HEK293 (cell line): ENCODE measurements at regions not wholly inside any gene's neighbourhood (a gene's known extent, or its start where the extent isn't known, plus 50 kb on each side); places are given as distances from the start of the nearest gene placed in this dataset.

Experiments
- CTCF ChIA-PET: fragments of 350-600 bp; formaldehyde crosslinking; extraction: SDS; loops from one replicate; lab custom pipeline; 2021; ENCODE audit warnings: antibody characterized with exemption; lab: Yijun Ruan, JAX
- POLR2A ChIA-PET: fragments of 300-600 bp; formaldehyde crosslinking; extraction: SDS; loops from one replicate; lab custom pipeline; 2020; ENCODE audit warnings: antibody characterized with exemption, inconsistent platforms; lab: Yijun Ruan, JAX
- H3K27ac ChIP-seq: fragments of 200-500 bp; sonication (Bioruptor generic); 2 replicates; pipeline ENCODE4 v1.5.1; 2014; ENCODE audit warnings: low read depth, low read length, control low read depth, inconsistent platforms; ENCODE audit errors: extremely low read depth
- H3K36me3 ChIP-seq, 2 experiments: fragments of 200-500 bp in 1 of 2; sonication (Bioruptor generic) in 1 of 2; 1 replicate in 1 of 2; 2 replicates in 1 of 2; pipeline ENCODE4 v1.5.1; 2014 to 2017; ENCODE audit warnings: inconsistent platforms in 2 of 2, low read length in 2 of 2; ENCODE audit not compliant: control insufficient read depth in 2 of 2, insufficient read depth in 1 of 2
- H3K4me1 ChIP-seq: fragments of 200-500 bp; sonication (Bioruptor generic); 2 replicates; pipeline ENCODE4 v1.5.1; 2014; ENCODE audit warnings: mild to moderate bottlenecking, low read length, inconsistent platforms; ENCODE audit not compliant: control insufficient read depth, insufficient read depth
- H3K4me3 ChIP-seq: 2 replicates; pipeline ENCODE4 v1.5.1; 2011; ENCODE audit warnings: low read depth, mild to moderate bottlenecking, control low read depth, low read length, moderate library complexity
- H3K9me3 ChIP-seq: fragments of 200-500 bp; sonication (Bioruptor generic); 2 replicates; pipeline ENCODE4 v1.5.1; 2014; ENCODE audit warnings: low read depth, low read length, inconsistent platforms; ENCODE audit not compliant: control insufficient read depth, insufficient read depth
- KLF9 ChIP-seq: fragments of 450-650 bp; formaldehyde crosslinking; IDR thresholded peaks from 2 replicates; pipeline ENCODE4 v1.5.1; 2016; ENCODE audit warnings: missing biosample characterization, missing genetic modification characterization, low read depth
- SALL2 ChIP-seq: fragments of 450-650 bp; formaldehyde crosslinking; IDR thresholded peaks from 2 replicates; pipeline ENCODE4 v1.5.0; 2017; ENCODE audit warnings: missing biosample characterization, mild to moderate bottlenecking, missing genetic modification characterization, borderline replicate concordance
- SCRT1 ChIP-seq: fragments of 450-650 bp; formaldehyde crosslinking; IDR thresholded peaks from 2 replicates; pipeline ENCODE4 v1.5.1; 2016; ENCODE audit warnings: missing biosample characterization, missing genetic modification characterization, borderline replicate concordance
- SCRT2 ChIP-seq: fragments of 450-650 bp; formaldehyde crosslinking; IDR thresholded peaks from 2 replicates; pipeline ENCODE4 v1.5.1; 2016; ENCODE audit warnings: missing biosample characterization, missing genetic modification characterization
- TCF7L2 ChIP-seq: IDR thresholded peaks from 2 replicates; pipeline ENCODE4 v1.6.1; 2011; ENCODE audit warnings: low read depth, mild to moderate bottlenecking, inconsistent platforms, low read length, moderate library complexity, borderline replicate concordance
- TRIM28 ChIP-seq: IDR thresholded peaks from 2 replicates; pipeline ENCODE4 v1.6.1; 2011; ENCODE audit warnings: low read length, control low read depth, borderline replicate concordance
- ZEB2 ChIP-seq: fragments of 450-650 bp; formaldehyde crosslinking; IDR thresholded peaks from 2 replicates; pipeline ENCODE4 v1.5.1; 2016; ENCODE audit warnings: missing biosample characterization, missing genetic modification characterization
- ZFP3 ChIP-seq: fragments of 450-650 bp; formaldehyde crosslinking; IDR thresholded peaks from 2 replicates; pipeline ENCODE4 v1.5.1; 2016; ENCODE audit warnings: low read depth, missing biosample characterization, missing genetic modification characterization
- ZNF24 ChIP-seq: fragments of 450-650 bp; formaldehyde crosslinking; IDR thresholded peaks from 2 replicates; pipeline ENCODE4 v1.5.1; 2016; ENCODE audit warnings: missing biosample characterization, missing genetic modification characterization
- ZNF335 ChIP-seq: fragments of 450-650 bp; formaldehyde crosslinking; conservative IDR thresholded peaks from 2 replicates; pipeline ENCODE4 v1.5.1; 2016; ENCODE audit warnings: missing biosample characterization, missing genetic modification characterization
- ZNF391 ChIP-seq: fragments of 450-650 bp; formaldehyde crosslinking; IDR thresholded peaks from 2 replicates; pipeline ENCODE4 v1.5.1; 2016; ENCODE audit warnings: low read depth, missing biosample characterization, missing genetic modification characterization, borderline replicate concordance
- ZNF394 ChIP-seq: fragments of 450-650 bp; formaldehyde crosslinking; IDR thresholded peaks from 2 replicates; pipeline ENCODE4 v1.5.1; 2016; ENCODE audit warnings: missing biosample characterization, missing genetic modification characterization, mild to moderate bottlenecking, moderate library complexity, borderline replicate concordance
- ZNF626 ChIP-seq: fragments of 450-650 bp; sonication (Bioruptor Pico); formaldehyde crosslinking; IDR thresholded peaks from 2 replicates; pipeline ENCODE4 v1.5.1; 2018; ENCODE audit warnings: missing biosample characterization, missing genetic modification characterization, inconsistent platforms
- ZNF658 ChIP-seq: fragments of 450-650 bp; formaldehyde crosslinking; IDR thresholded peaks from 2 replicates; pipeline ENCODE4; 2016; ENCODE audit warnings: missing biosample characterization, missing genetic modification characterization
- ZNF76 ChIP-seq: fragments of 450-650 bp; formaldehyde crosslinking; IDR thresholded peaks from 2 replicates; pipeline ENCODE4; 2016; ENCODE audit warnings: low read depth, missing biosample characterization, missing genetic modification characterization, borderline replicate concordance
- ZNF792 ChIP-seq: fragments of 450-650 bp; formaldehyde crosslinking; IDR thresholded peaks from 2 replicates; pipeline ENCODE4 v1.5.1; 2016; ENCODE audit warnings: missing biosample characterization, missing genetic modification characterization
- TF ChIP-seq, protein P1 (sequence below): fragments of 450-650 bp; formaldehyde crosslinking; IDR thresholded peaks from 2 replicates; pipeline ENCODE4 v1.5.1; 2016; ENCODE audit warnings: missing biosample characterization, missing genetic modification characterization
- TF ChIP-seq, protein P2 (sequence below): fragments of 450-650 bp; formaldehyde crosslinking; IDR thresholded peaks from 2 replicates; pipeline ENCODE4 v1.5.1; 2017; ENCODE audit warnings: missing biosample characterization, missing genetic modification characterization
- TF ChIP-seq, protein P3 (sequence below): fragments of 450-650 bp; formaldehyde crosslinking; IDR thresholded peaks from 2 replicates; pipeline ENCODE4 v1.5.1; 2016; ENCODE audit warnings: missing biosample characterization, missing genetic modification characterization, borderline replicate concordance

DNA sequence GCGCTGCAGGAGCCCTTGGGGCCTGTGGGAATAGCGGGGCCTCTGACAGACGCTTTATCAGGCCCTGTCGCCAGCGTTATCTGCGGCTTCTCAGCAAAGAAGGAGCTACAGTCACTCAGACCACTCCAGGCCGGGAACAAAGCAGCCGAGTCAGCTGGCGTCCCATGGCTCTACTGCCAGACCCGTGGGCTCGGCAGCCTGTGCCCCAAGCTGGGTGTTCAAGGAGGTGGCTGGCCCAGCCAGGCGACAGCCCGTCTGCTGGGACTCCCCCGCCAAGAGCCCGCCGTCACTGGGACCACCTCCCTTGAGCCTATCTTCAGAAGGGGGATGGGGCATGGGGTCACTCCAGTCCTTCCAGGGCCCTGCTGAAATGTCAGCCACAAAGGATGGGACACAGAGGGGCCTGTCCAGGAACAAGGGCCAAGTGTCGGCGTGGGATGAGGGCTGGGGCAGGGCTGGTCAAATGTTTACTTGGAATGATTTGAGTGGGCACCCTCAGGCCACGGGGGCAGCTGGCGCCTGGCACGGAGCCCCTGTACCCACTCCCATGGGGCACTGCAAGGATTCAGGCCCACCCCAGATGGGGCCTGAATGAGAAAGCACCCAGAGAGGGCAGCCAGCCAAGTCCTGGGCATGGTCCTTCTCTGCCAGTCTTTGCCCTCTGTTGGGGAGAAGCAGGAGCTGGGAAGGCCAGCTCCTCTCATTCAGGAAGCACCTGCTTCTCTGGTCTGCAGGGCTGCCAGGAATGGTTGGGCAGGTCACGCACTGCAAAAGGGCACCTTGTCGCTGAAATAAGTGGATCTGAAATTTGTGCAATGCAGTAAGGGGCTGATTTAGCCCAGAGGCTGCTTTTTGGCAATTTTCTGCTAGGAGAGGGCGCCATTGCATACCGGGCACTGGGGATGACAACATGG lies 148.3 kb downstream of the SMAD6 start:
- Histone ChIP-seq H3K36me3 (no peaks in the 10 kb centered on the region), H3K4me3 (no peak overlapping the region), H3K9me3 (no peaks in the 10 kb centered on the region), H3K27ac (no peak overlapping the region), H3K4me1 (peaks cover 7% of the 10 kb centered on the region)
- ChIA-PET CTCF (interaction anchor here (0.6 to 6.5 kb wide), 50 partner anchors 9 to 498 kb away, joined by 3 to 139 read pairs (median 6); partner anchors contain the start of genes LCTL, SMAD6 and SNAPC5), POLR2A (interaction anchor here (1.1 to 2.9 kb wide), 3 partner anchors 47 to 149 kb away, joined by 3 to 30 read pairs (median 3); partner anchors contain the start of gene SMAD6)
- TF ChIP-seq ZNF792 (no peak), TRIM28 (peak; percentile 74; the same call in 1 of the 2 replicates), TCF7L2 (peak; percentile 87), ZNF658 (tag by site-specific recombination) (no peak), ZNF391 (tag by site-specific recombination) (no peak), ZNF24 (no peak), ZNF394 (tag by site-specific recombination) (peak; percentile 37; the same call in 1 of the 2 replicates)

DNA sequence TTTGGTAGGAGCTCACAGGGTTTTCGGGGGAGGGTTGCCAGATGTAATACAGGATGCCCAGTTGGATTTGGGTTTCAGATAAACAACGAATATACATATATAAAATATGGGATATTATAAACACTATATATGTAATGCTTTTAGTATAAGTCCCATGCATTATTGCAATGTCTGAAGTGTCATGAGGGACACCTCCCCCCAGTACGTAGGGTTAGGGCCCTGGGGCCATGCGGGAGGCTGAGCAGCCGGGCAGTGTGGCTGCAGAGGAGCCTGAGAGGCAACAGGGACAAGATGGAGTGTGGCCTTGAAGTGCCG lies 148.9 kb downstream of the SMAD6 start:
- TF ChIP-seq, protein P1, sequence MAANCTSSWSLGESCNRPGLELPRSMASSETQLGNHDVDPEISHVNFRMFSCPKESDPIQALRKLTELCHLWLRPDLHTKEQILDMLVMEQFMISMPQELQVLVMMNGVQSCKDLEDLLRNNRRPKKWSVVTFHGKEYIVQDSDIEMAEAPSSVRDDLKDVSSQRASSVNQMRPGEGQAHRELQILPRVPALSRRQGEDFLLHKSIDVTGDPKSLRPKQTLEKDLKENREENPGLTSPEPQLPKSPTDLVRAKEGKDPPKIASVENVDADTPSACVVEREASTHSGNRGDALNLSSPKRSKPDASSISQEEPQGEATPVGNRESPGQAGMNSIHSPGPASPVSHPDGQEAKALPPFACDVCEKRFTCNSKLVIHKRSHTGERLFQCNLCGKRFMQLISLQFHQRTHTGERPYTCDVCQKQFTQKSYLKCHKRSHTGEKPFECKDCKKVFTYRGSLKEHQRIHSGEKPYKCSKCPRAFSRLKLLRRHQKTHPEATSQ = no peak
- TF ChIP-seq KLF9 (tag by site-specific recombination) (no peak), SCRT2 (tag by site-specific recombination) (peak; percentile 96), ZNF335 (tag by site-specific recombination) (peak; percentile 98; the same call in 1 of the 2 replicates), ZFP3 (tag by site-specific recombination) (peak; percentile 72), ZNF24 (no peak), SCRT1 (tag by site-specific recombination) (peak; percentile 74)
- TF ChIP-seq, protein P2, sequence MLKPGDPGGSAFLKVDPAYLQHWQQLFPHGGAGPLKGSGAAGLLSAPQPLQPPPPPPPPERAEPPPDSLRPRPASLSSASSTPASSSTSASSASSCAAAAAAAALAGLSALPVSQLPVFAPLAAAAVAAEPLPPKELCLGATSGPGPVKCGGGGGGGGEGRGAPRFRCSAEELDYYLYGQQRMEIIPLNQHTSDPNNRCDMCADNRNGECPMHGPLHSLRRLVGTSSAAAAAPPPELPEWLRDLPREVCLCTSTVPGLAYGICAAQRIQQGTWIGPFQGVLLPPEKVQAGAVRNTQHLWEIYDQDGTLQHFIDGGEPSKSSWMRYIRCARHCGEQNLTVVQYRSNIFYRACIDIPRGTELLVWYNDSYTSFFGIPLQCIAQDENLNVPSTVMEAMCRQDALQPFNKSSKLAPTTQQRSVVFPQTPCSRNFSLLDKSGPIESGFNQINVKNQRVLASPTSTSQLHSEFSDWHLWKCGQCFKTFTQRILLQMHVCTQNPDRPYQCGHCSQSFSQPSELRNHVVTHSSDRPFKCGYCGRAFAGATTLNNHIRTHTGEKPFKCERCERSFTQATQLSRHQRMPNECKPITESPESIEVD (tag by site-specific recombination) = no peak
- Histone ChIP-seq H3K36me3 (no peaks in the 10 kb centered on the region), H3K4me1 (peaks cover 7% of the 10 kb centered on the region), H3K4me3 (no peak overlapping the region), H3K9me3 (no peaks in the 10 kb centered on the region), H3K27ac (peak overlapping the region; percentile 42; the same call in 1 of the 2 replicates)
- CTCF ChIA-PET = interaction anchor here (0.6 to 6.5 kb wide), 75 partner anchors 7 to 499 kb away, joined by 3 to 139 read pairs (median 5); partner anchors contain the start of genes LCTL, MAP2K1, SMAD6 and SNAPC5
- POLR2A ChIA-PET = interaction anchor here (0.7 to 2.9 kb wide), 10 partner anchors 8 to 346 kb away, joined by 3 to 30 read pairs (median 3); partner anchors contain the start of genes RPL4, SMAD6 and ZWILCH

DNA sequence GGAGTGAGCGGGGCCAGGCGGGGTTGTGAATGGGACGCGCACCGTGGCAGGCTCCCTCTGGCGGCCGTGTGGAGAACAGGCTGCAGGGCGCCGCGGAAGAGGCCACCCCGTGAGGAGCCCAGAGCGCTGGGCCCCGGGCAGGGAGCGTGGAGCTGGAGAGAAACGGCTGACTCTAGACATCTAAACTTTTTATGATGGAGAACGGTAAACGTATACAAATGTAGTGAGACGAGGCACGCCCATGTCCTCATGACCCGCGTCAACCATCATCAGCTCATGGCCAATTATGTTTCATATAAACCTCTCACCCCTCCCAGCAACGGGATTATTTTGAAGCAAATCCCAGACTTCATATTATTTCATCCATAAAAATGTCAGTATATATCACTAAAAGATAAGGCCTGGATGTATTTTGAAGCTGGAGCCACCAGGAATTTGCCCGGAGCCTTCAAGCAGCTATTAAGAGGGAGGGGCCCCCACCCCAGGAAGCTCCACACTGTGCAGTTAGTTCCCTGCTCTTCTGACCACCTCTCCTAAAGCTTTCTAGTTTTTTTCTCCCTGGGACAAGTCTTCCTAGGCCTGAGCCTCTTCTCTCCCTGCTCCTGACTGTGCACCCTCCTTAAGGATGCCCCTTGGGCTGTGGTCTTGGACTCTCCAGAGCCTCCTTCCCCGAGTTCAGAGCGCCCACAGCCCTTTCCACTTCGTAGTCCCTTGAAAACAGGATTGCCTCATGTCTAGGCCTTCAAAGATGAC lies 149.5 kb downstream of the SMAD6 start:
- POLR2A ChIA-PET = interaction anchor here (0.7 to 2.9 kb wide), 12 partner anchors 8 to 346 kb away, joined by 3 to 30 read pairs (median 3); partner anchors contain the start of genes RPL4, SMAD6 and ZWILCH
- Histone ChIP-seq H3K4me3 (no peak overlapping the region), H3K27ac (peak overlapping the region; percentile 42)
- TF ChIP-seq ZEB2 (tag by site-specific recombination) (peak; percentile 91), ZNF76 (peak; percentile 24; the same call in 1 of the 2 replicates), ZNF626 (tag by site-specific recombination) (no peak), SALL2 (tag by site-specific recombination) (no peak)
- TF ChIP-seq, protein P3, sequence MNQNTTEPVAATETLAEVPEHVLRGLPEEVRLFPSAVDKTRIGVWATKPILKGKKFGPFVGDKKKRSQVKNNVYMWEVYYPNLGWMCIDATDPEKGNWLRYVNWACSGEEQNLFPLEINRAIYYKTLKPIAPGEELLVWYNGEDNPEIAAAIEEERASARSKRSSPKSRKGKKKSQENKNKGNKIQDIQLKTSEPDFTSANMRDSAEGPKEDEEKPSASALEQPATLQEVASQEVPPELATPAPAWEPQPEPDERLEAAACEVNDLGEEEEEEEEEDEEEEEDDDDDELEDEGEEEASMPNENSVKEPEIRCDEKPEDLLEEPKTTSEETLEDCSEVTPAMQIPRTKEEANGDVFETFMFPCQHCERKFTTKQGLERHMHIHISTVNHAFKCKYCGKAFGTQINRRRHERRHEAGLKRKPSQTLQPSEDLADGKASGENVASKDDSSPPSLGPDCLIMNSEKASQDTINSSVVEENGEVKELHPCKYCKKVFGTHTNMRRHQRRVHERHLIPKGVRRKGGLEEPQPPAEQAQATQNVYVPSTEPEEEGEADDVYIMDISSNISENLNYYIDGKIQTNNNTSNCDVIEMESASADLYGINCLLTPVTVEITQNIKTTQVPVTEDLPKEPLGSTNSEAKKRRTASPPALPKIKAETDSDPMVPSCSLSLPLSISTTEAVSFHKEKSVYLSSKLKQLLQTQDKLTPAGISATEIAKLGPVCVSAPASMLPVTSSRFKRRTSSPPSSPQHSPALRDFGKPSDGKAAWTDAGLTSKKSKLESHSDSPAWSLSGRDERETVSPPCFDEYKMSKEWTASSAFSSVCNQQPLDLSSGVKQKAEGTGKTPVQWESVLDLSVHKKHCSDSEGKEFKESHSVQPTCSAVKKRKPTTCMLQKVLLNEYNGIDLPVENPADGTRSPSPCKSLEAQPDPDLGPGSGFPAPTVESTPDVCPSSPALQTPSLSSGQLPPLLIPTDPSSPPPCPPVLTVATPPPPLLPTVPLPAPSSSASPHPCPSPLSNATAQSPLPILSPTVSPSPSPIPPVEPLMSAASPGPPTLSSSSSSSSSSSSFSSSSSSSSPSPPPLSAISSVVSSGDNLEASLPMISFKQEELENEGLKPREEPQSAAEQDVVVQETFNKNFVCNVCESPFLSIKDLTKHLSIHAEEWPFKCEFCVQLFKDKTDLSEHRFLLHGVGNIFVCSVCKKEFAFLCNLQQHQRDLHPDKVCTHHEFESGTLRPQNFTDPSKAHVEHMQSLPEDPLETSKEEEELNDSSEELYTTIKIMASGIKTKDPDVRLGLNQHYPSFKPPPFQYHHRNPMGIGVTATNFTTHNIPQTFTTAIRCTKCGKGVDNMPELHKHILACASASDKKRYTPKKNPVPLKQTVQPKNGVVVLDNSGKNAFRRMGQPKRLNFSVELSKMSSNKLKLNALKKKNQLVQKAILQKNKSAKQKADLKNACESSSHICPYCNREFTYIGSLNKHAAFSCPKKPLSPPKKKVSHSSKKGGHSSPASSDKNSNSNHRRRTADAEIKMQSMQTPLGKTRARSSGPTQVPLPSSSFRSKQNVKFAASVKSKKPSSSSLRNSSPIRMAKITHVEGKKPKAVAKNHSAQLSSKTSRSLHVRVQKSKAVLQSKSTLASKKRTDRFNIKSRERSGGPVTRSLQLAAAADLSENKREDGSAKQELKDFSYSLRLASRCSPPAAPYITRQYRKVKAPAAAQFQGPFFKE (tag by site-specific recombination) = no peak

More for the DNA sequence above, 149.5 kb downstream of the SMAD6 start:
- CTCF ChIA-PET = interaction anchor here (0.5 to 6.5 kb wide), 93 partner anchors 8 to 642 kb away, joined by 3 to 139 read pairs (median 5); partner anchors contain the start of genes LCTL, MAP2K1, SMAD6 and SNAPC5
- peaks cover 7% of the 10 kb centered on the region for H3K4me1 ChIP-seq
- no peaks in the 10 kb centered on the region for H3K36me3 ChIP-seq
- no peaks in the 10 kb centered on the region for H3K9me3 ChIP-seq
